ENCODE measurements at regions not wholly inside any gene's neighbourhood (a gene's known extent, or its start where the extent isn't known, plus 50 kb on each side); places are given as distances from the start of the nearest gene placed in this dataset.
"Not testable (repeated sequence)": the region's sequence is repeated elsewhere in the genome, so short reads cannot be mapped to it uniquely, and the experiment has no call there.

- not testable (repeated sequence) for TF ChIP-seq YY1 (IDR thresholded peaks at IDR 0.05; ENCODE audit: insufficient read depth, insufficient read length); ZNF274 (IDR thresholded peaks at IDR 0.05; ENCODE audit: low read depth, low read length)
Measured at GRCh38 chr11:49439901-49440300, 231.5 kb upstream of the FOLH1 start.
